ENCODE measurements at regions not wholly inside any gene's neighbourhood (a gene's known extent, or its start where the extent isn't known, plus 50 kb on each side); places are given as distances from the start of the nearest gene placed in this dataset.

GRCh38 chr15:61467823-61468222 lies 238.7 kb upstream of the RORA start:
- TF ChIP-seq POLR2AphosphoS5 (IDR thresholded peaks at IDR 0.05; ENCODE audit: low read depth, low read length) (no peak), CEBPB (IDR thresholded peaks at IDR 0.05; ENCODE audit: low read depth) (no peak), MAX (IDR thresholded peaks at IDR 0.05) (no peak), FOSL1 (IDR thresholded peaks at IDR 0.05; ENCODE audit: low read depth) (no peak)
- ChIA-PET CTCF (no interaction called here), POLR2A (no interaction called here), RAD21 (ENCODE audit: low non-redundant PET in 1 of 2, low total read pairs in 2 of 2, uncharacterized antibody in 2 of 2, unreplicated experiment in 2 of 2) (no interaction called here)
- H3K36me3 ChIP-seq (ENCODE audit: control insufficient read depth in 1 of 2, insufficient read depth in 2 of 2, low read length in 2 of 2) = no peaks in the 10 kb centered on the region
- H3K9me2 ChIP-seq (ENCODE audit: insufficient read depth) = no peaks in the 10 kb centered on the region
- H3K4me3 ChIP-seq (replicated peaks in 1 of 2; ENCODE audit: low read depth in 1 of 2, low read length in 2 of 2) = no peak overlapping the region
- H4K20me1 ChIP-seq (ENCODE audit: insufficient read depth) = no peaks in the 10 kb centered on the region
- no peak for DNase-seq (ENCODE audit: low read depth, low spot score)
- intact Hi-C loops (cut with micrococcal nuclease) = no loop called here
- no peaks in the 10 kb centered on the region; a peak in 1 of 4 replicates for H3K9me3 ChIP-seq (ENCODE audit: control insufficient read depth in 1 of 2, insufficient read depth in 1 of 2, low read depth in 1 of 2, low read length in 2 of 2)
- H3K4me1 ChIP-seq (ENCODE audit: control insufficient read depth in 1 of 2, insufficient read depth in 2 of 2, low read length in 2 of 2) = no peaks in the 10 kb centered on the region
- no peak overlapping the region for H3K4me2 ChIP-seq (ENCODE audit: low read length)
- H3K79me2 ChIP-seq (ENCODE audit: insufficient read depth, low read length) = no peaks in the 10 kb centered on the region
- no peak overlapping the region for H3K9ac ChIP-seq (ENCODE audit: low read length)
- H3K27me3 ChIP-seq (ENCODE audit: insufficient read depth, low read length) = no peaks in the 10 kb centered on the region
- no TSS peak for BruUV-seq (replicated peaks)
- no peak overlapping the region for H2AFZ ChIP-seq (ENCODE audit: low read depth, low read length, poor library complexity, severe bottlenecking)
- ATAC-seq = no peak
- H3K27ac ChIP-seq (ENCODE audit: low read depth, low read length) = no peak overlapping the region

GRCh38 chr15:61459785-61460707 lies 230.9 kb upstream of the RORA start:
- TF ChIP-seq FOSL1 (IDR thresholded peaks at IDR 0.05; ENCODE audit: low read depth) (no peak), ZBTB33 (IDR thresholded peaks at IDR 0.05; ENCODE audit: extremely low read depth, insufficient replicate concordance, low read length) (no peak), POLR2AphosphoS5 (IDR thresholded peaks at IDR 0.05; ENCODE audit: low read depth, low read length) (no peak), TCF7L2 (IDR thresholded peaks at IDR 0.05; ENCODE audit: borderline replicate concordance, extremely low read depth, insufficient read depth, insufficient read length) (no peak), EGR1 (IDR thresholded peaks at IDR 0.05; ENCODE audit: low read depth) (no peak), ATF3 (IDR thresholded peaks at IDR 0.05) (no peak), SRF (IDR thresholded peaks at IDR 0.05; ENCODE audit: low read depth) (no peak), ELF1 (IDR thresholded peaks at IDR 0.05; ENCODE audit: borderline replicate concordance, low read depth) (no peak), EZH2 (IDR thresholded peaks at IDR 0.05) (no peak), SP1 (IDR thresholded peaks at IDR 0.05; ENCODE audit: low read depth) (no peak), CBX3 (IDR thresholded peaks at IDR 0.05; ENCODE audit: low read depth) (no peak), REST (IDR thresholded peaks at IDR 0.05; ENCODE audit: low read depth) (no peak)
- Histone ChIP-seq H3K4me1 (ENCODE audit: control insufficient read depth in 1 of 2, insufficient read depth in 2 of 2, low read length in 2 of 2) (no peaks in the 10 kb centered on the region), H3K9me2 (ENCODE audit: insufficient read depth) (no peaks in the 10 kb centered on the region), H3K4me3 (replicated peaks in 1 of 2; ENCODE audit: low read depth in 1 of 2, low read length in 2 of 2) (no peak overlapping the region), H3K79me2 (ENCODE audit: insufficient read depth, low read length) (no peaks in the 10 kb centered on the region), H3K4me2 (ENCODE audit: low read length) (no peak overlapping the region), H3K36me3 (ENCODE audit: control insufficient read depth in 1 of 2, insufficient read depth in 2 of 2, low read length in 2 of 2) (no peaks in the 10 kb centered on the region), H3K9ac (ENCODE audit: low read length) (no peak overlapping the region), H4K20me1 (ENCODE audit: insufficient read depth) (no peaks in the 10 kb centered on the region), H3K27ac (ENCODE audit: low read depth, low read length) (no peak overlapping the region), H3K9me3 (ENCODE audit: control insufficient read depth in 1 of 2, insufficient read depth in 1 of 2, low read depth in 1 of 2, low read length in 2 of 2) (peaks cover 0 to 13% of the 10 kb centered on the region in 2 experiments; a peak in 1 of 4 replicates), H3K27me3 (ENCODE audit: insufficient read depth, low read length) (no peaks in the 10 kb centered on the region), H2AFZ (ENCODE audit: low read depth, low read length, poor library complexity, severe bottlenecking) (no peak overlapping the region)
- intact Hi-C loops (cut with micrococcal nuclease) = no loop called here
- CTCF ChIA-PET = no interaction called here
- DNase-seq (ENCODE audit: low read depth, low spot score) (no peak), ATAC-seq (no peak)
- POLR2A ChIA-PET = no interaction called here
- BruUV-seq (replicated peaks) = no TSS peak
- RAD21 ChIA-PET (ENCODE audit: low non-redundant PET in 1 of 2, low total read pairs in 2 of 2, uncharacterized antibody in 2 of 2, unreplicated experiment in 2 of 2) = no interaction called here
